ENCODE measurements at regions not wholly inside any gene's neighbourhood (a gene's known extent, or its start where the extent isn't known, plus 50 kb on each side); places are given as distances from the start of the nearest gene placed in this dataset.
"Not testable (repeated sequence)": the region's sequence is repeated elsewhere in the genome, so short reads cannot be mapped to it uniquely, and the experiment has no call there.

- DNase-seq (ENCODE audit: low spot score) = no peak
These were observed 1191.2 kb downstream of the CNTNAP5 start for GRCh38 chr2:125216321-125216720.

GRCh38 chr2:125224188-125224587 lies 1199.1 kb downstream of the CNTNAP5 start:
- DNase-seq (ENCODE audit: low spot score) = no peak

DNA sequence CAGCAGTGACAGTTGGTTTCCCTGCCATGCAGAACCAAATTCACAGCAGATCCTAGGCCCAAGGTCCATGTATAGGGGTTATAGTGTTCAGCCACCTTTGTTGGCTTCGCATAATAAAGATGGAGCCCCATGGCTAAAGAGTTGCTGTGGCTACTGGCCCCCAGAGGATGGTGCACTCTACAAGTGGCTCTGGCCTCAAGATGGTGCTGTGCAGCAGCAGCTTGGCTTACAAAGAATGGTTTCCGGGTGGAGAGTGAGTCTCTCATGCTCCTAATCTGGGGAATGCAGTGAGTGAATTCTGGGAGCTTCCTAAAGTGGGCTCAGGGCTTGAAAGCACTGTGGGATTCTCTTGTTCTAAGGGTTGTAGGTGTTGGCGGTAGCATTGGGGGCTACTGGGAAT lies 1199.7 kb downstream of the CNTNAP5 start:
- no peak for DNase-seq (ENCODE audit: low spot score)

GRCh38 chr2:125227843-125228392 lies 1202.8 kb downstream of the CNTNAP5 start:
- no peak for DNase-seq (ENCODE audit: low spot score)

- DNase-seq (ENCODE audit: low spot score) = no peak
These were observed 1215.8 kb downstream of the CNTNAP5 start for GRCh38 chr2:125240870-125241269.

- no peak for DNase-seq (ENCODE audit: low spot score)
These were observed 1218.0 kb downstream of the CNTNAP5 start for GRCh38 chr2:125243074-125243473.

DNA sequence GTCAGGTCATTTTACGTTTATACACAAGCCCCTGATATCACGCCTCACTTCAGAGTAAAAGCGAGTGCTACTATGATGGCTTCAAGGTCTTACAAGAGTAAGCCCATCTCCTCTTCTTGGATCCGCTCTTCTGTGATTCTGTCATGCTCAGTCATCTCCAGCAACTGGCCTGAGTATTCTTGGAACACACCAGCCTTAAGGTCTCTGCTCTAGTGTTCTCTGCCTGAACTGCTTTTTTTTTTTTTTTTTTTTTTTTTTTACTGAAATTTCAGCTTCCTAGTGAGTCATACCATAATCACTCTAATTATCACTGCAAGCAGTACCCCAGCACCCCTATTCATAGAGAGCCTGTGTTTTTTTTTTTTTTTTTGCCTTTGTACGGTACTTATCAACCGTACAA lies 1228.9 kb downstream of the CNTNAP5 start:
- DNase-seq (ENCODE audit: low spot score) = no peak

DNA sequence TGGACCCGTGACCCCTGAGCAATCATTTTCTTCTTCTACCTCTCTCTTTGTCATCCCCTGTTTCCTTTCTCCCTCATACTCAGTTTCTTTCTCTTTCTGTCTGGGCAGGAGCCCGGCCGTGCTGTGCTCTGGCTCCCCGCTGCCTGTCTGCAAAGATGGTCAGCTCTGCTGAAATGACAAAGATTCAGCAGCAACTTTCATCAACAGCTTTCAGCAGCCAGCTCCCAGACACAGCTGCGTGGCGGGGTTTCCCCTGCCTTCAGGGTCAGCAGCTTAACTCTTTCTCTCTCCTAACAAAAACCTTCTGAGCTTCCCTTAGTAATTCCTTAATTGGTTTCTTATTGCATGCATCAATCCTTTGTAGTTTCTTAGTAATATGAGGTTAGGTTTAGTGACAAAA lies 1234.4 kb downstream of the CNTNAP5 start:
- no peak for DNase-seq (ENCODE audit: low spot score)

DNA sequence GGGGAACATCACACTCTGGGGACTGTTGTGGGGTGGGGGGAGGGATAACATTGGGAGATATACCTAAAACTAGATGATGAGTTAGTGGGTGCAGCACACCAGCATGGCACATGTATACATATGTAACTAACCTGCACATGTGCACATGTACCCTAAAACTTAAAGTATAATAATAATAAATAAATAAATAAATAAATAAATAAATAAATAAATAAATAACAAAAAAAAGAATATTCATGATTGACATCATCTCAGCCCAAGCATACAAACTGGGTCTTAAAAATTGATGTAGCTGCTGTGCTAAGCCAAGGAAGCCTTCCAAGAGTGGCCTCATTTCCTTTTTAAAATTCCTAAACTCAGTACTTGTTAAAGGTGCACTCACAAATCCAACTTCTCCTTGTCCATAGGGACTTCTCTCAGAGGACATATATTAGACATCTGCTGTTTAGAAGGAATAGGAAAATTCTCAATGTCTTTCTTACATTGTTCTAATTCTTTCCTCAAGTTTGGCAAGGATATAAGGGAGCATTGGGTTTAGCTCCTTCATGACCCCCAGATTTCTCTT lies 1235.4 kb downstream of the CNTNAP5 start:
- not testable (repeated sequence) for DNase-seq (ENCODE audit: low spot score)

- DNase-seq (ENCODE audit: low spot score) = no peak
These were observed 1239.4 kb downstream of the CNTNAP5 start for GRCh38 chr2:125264453-125264852.

- DNase-seq (ENCODE audit: low spot score) = no peak
These were observed 1242.6 kb downstream of the CNTNAP5 start for GRCh38 chr2:125267683-125268082.

- DNase-seq (ENCODE audit: low spot score) = peak; percentile 14
These were observed 1247.6 kb downstream of the CNTNAP5 start for GRCh38 chr2:125272651-125273050.

DNA sequence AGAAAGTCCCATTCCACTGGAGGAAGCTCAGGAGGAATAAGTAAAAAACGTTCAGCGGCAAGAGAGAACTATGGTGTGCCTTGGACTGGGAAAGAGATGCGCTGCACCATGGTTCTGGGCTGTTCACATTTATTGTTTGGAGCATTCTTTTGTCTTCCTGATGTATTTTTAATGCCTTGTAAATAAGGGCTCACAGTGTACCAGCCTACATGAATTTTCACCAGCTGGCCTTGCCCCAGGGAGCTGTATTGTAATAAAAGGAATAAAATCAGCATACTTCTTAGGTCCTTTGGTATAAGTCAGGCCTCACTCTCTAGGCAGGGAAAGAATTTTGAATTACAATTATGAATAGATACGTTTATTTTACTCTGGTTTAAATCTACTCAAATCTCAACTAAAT lies 1249.6 kb downstream of the CNTNAP5 start:
- no peak for DNase-seq (ENCODE audit: low spot score)

- no peak for DNase-seq (ENCODE audit: low spot score)
These were observed 1255.2 kb downstream of the CNTNAP5 start for GRCh38 chr2:125280265-125280664.

- DNase-seq (ENCODE audit: low spot score) = no peak
These were observed 1256.2 kb downstream of the CNTNAP5 start for GRCh38 chr2:125281242-125281641.

- DNase-seq (ENCODE audit: low spot score) = no peak
These were observed 1271.7 kb downstream of the CNTNAP5 start for GRCh38 chr2:125296742-125297141.

DNA sequence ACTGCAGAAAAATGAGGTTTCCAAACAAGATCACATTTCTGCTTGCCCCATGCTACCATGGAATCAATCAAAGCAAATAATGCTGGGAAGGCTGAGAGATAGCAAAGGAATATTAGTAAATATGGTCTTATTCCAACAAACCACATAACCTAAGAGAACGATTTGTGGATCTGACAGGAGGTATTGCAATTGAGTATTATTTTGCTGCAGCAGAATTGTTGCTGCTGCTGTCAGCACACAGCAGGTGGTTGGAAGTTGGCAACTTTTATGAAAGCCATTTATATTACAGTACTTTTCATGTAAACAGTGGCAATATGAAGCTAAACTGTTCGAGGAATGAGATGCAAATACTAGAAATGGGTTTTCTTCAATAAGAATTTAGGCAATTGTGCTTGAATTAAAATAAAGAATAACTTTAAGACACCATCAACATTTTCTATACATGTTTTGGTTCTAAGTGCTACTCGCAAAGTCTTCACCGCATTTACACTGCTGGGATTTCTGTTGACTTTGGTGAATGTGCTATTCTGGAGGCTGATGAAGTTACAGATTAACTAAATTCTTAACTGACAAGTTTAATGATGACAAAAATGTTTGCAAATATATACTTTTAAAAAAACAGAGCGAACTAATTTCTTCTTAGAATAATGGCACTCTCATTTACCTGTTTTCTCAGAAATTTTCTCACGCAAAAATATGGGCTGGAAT lies 1285.7 kb downstream of the CNTNAP5 start:
- DNase-seq (ENCODE audit: low spot score) = no peak

GRCh38 chr2:125312342-125312741 lies 1287.3 kb downstream of the CNTNAP5 start:
- DNase-seq (ENCODE audit: low spot score) = no peak

DNA sequence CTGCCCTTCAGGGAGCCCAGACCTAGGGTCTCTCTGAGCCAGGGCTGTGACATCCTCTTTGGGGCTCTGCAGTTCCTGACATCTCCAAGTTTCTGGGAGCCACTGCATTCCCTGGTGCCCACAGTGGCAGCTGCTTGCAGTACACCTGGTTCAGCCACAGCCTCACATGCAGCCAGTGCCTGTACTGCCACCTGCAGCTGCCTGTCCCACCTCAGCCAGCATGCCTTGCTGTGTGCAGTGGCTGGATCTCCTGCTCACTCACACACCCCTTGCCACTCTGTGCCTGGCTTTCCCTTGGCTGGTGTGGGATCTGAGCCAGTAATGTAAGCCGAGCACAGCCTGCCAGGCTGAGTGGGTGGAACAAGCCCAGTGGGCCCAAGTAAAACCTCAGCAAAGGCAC lies 1288.7 kb downstream of the CNTNAP5 start:
- no peak for DNase-seq (ENCODE audit: low spot score)

DNA sequence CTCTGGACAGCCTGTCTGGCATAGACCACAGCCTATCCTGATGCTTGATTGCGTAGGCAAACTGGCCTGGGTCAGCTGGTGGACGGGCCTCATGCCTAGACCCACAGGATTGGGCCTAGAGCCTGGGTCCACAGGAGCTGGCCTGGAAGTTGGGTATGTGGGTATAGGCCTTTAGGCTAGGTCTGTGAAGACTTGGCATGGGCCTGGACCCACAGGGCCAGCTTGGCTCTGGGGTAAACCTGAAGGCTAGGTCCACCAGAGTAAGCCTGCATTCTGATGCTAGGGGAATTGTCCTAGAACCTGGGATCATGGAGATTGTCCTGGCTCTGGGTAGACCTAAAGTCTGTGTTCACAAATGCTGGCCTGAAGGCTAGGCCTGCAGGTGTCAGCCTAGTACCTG lies 1293.7 kb downstream of the CNTNAP5 start:
- DNase-seq (ENCODE audit: low spot score) = no peak

DNA sequence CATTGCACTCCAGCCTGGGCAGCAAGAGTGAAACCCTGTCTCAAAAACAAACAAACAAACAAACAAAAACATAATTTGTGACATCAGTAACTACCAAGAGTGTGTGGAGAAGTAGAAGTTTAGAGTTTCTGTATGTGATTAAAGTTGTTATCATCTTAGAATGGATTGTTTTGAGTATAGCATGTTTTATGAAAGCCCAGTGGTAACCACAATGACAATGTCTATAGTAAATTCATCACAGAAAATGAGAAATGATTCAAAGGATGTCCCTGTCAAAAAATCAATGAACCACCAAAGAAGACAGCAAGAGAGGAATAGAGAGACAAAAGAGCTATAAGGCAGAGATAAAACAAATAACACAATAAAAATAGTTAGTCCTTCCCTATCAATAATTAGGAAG lies 1299.2 kb downstream of the CNTNAP5 start:
- no peak for DNase-seq (ENCODE audit: low spot score)

- no peak for DNase-seq (ENCODE audit: low spot score)
These were observed 1305.0 kb downstream of the CNTNAP5 start for GRCh38 chr2:125330133-125330532.

DNA sequence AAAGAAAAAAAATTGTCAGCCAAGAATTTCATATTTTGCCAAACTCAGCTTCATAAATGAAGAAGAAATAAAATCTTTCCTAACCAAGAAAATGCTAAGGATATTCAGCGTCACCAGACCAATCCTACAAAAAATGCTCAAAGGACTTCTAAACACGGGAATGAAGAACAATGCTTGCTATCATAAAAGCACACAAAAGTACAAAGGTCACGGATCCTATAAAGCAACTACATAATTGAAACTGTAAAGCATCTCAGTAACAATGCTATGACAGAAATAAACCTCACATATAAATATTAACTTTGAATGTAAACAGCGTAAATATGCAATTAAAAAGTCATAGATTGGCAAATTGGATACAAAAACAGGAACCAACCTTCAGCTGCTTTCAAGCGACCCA lies 1314.6 kb upstream of the GYPC start:
- DNase-seq (ENCODE audit: low spot score) = no peak

GRCh38 chr2:125353542-125353941 lies 1302.4 kb upstream of the GYPC start:
- not testable (repeated sequence) for DNase-seq (ENCODE audit: low spot score)

Measured in pons (tissue), 1 donor.